CD14-positive monocyte (primary cell): ENCODE measurements at regions not wholly inside any gene's neighbourhood (a gene's known extent, or its start where the extent isn't known, plus 50 kb on each side); places are given as distances from the start of the nearest gene placed in this dataset.

Experiments
- DNase-seq, 3 donors: peaks; one replicate each; pipeline ENCODE4 v3.0.0-alpha.2; 2011 to 2022
- H2AFZ ChIP-seq: 2 replicates; pipeline ENCODE4 v1.6.0; 2012; ENCODE audit warnings: mild to moderate bottlenecking, low read depth, low read length, inconsistent platforms; ENCODE audit not compliant: insufficient read depth, poor library complexity, severe bottlenecking
- H3K27ac ChIP-seq, 2 donors: 1 replicate in 1 of 2; 2 replicates in 1 of 2; pipeline ENCODE4 v1.5.1; 2012 to 2013; ENCODE audit warnings: low read length in 2 of 2, control low read depth in 1 of 2, inconsistent platforms in 1 of 2, low read depth in 1 of 2, mild to moderate bottlenecking in 1 of 2
- H3K27me3 ChIP-seq, 2 donors: one replicate each; pipeline versions ENCODE4 v1.6.0 to v1.6.1; 2011 to 2013; ENCODE audit warnings: low read length in 2 of 2; ENCODE audit not compliant: control insufficient read depth in 2 of 2, insufficient read depth in 2 of 2
- H3K36me3 ChIP-seq, 2 donors: replicated peaks in 1 of 2; 1 replicate in 1 of 2; 2 replicates in 1 of 2; pipeline versions ENCODE4 v1.5.1 to v1.6.1; 2012 to 2013; ENCODE audit warnings: low read length in 2 of 2, control low read depth in 1 of 2, inconsistent platforms in 1 of 2, mild to moderate bottlenecking in 1 of 2; ENCODE audit not compliant: insufficient read depth in 2 of 2, control insufficient read depth in 1 of 2
- H3K4me1 ChIP-seq, 2 donors: 1 replicate in 1 of 2; 2 replicates in 1 of 2; pipeline versions ENCODE4 v1.5.1 to v1.6.1; 2012 to 2013; ENCODE audit warnings: low read length in 2 of 2, control low read depth in 1 of 2, inconsistent platforms in 1 of 2, mild to moderate bottlenecking in 1 of 2, moderate library complexity in 1 of 2; ENCODE audit not compliant: insufficient read depth in 2 of 2, control insufficient read depth in 1 of 2
- H3K4me2 ChIP-seq: replicated peaks from 2 replicates; pipeline ENCODE3; 2012; ENCODE audit warnings: low read length, moderate library complexity, mild to moderate bottlenecking; ENCODE audit not compliant: poor library complexity, severe bottlenecking; ENCODE audit errors: extremely low read depth
- H3K4me3 ChIP-seq, 3 experiments: fragments of 200-600 bp in 1 of 3; sonication (generic) in 1 of 3; replicated peaks in 1 of 3; 1 replicate in 2 of 3; 2 replicates in 1 of 3; pipeline ENCODE4 v1.5.1; 2011 to 2013; ENCODE audit warnings: low read length in 3 of 3, mild to moderate bottlenecking in 3 of 3, control low read depth in 2 of 3, low read depth in 2 of 3, inconsistent platforms in 1 of 3, moderate library complexity in 1 of 3
- H3K79me2 ChIP-seq: 2 replicates; pipeline ENCODE4 v1.6.0; 2012; ENCODE audit warnings: mild to moderate bottlenecking, control low read depth, inconsistent platforms, low read length, moderate library complexity; ENCODE audit not compliant: insufficient read depth
- H3K9ac ChIP-seq: 2 replicates; pipeline ENCODE4 v1.6.0; 2017; ENCODE audit warnings: low read length, mild to moderate bottlenecking; ENCODE audit not compliant: insufficient read depth, poor library complexity, severe bottlenecking
- H3K9me3 ChIP-seq, 2 donors: replicated peaks in 1 of 2; 1 replicate in 1 of 2; 2 replicates in 1 of 2; pipeline versions ENCODE4 v1.5.1 to v1.6.1; 2012 to 2013; ENCODE audit warnings: low read length in 2 of 2, control low read depth in 1 of 2; ENCODE audit not compliant: control insufficient read depth in 1 of 2, insufficient read depth in 1 of 2
- H4K20me1 ChIP-seq: 2 replicates; pipeline ENCODE4 v1.6.0; 2012; ENCODE audit warnings: mild to moderate bottlenecking, low read length, control low read depth, moderate library complexity; ENCODE audit not compliant: insufficient read depth
- H3K27ac Mint-ChIP-seq, 7 donors: one replicate each; pipeline ENCODE4 v1.8.0; 2020; ENCODE audit warnings: mild to moderate bottlenecking in 7 of 7, mixed read lengths in 7 of 7, moderate library complexity in 6 of 7, inconsistent platforms in 2 of 7
- H3K27me3 Mint-ChIP-seq, 3 donors: one replicate each; pipeline ENCODE4 v1.8.0; 2021 to 2022; ENCODE audit warnings: low read depth in 3 of 3, mild to moderate bottlenecking in 3 of 3, mixed read lengths in 3 of 3, moderate library complexity in 3 of 3, inconsistent platforms in 1 of 3
- H3K36me3 Mint-ChIP-seq, 2 donors: one replicate each; pipeline ENCODE4 v1.8.0; 2020; ENCODE audit warnings: mixed read lengths in 2 of 2, inconsistent platforms in 1 of 2, mild to moderate bottlenecking in 1 of 2
- H3K4me1 Mint-ChIP-seq: one replicate; pipeline ENCODE4 v1.8.0; 2020; ENCODE audit warnings: mild to moderate bottlenecking, mixed read lengths
- H3K4me3 Mint-ChIP-seq, 2 donors: one replicate each; pipeline ENCODE4 v1.8.0; 2020; ENCODE audit warnings: mild to moderate bottlenecking in 2 of 2, mixed read lengths in 2 of 2, moderate library complexity in 1 of 2
- H3K9me3 Mint-ChIP-seq, 7 donors: one replicate each; pipeline ENCODE4 v1.8.0; 2020 to 2022; ENCODE audit warnings: mixed read lengths in 7 of 7, mild to moderate bottlenecking in 6 of 7, moderate library complexity in 6 of 7, inconsistent platforms in 2 of 7
- CTCF ChIP-seq: fragments of 200-600 bp; IDR thresholded peaks from one replicate; pipeline ENCODE4 v1.8.0; 2022; ENCODE audit warnings: antibody characterized with exemption, mild to moderate bottlenecking
- WGBS: methylation state at CpG from one replicate; pipeline ENCODE4 v1.1.5; 2013; ENCODE audit warnings: missing lambda C conversion rate; ENCODE audit not compliant: insufficient coverage; 5-methylcytosine and 5-hydroxymethylcytosine counted together
- intact Hi-C, 2 donors: fragments of 100-400 bp; cut with micrococcal nuclease; formaldehyde crosslinking; loops; one replicate each; pipeline versions ENCODE4 v1.15.0 to v1.15.1; 2023

DNA sequence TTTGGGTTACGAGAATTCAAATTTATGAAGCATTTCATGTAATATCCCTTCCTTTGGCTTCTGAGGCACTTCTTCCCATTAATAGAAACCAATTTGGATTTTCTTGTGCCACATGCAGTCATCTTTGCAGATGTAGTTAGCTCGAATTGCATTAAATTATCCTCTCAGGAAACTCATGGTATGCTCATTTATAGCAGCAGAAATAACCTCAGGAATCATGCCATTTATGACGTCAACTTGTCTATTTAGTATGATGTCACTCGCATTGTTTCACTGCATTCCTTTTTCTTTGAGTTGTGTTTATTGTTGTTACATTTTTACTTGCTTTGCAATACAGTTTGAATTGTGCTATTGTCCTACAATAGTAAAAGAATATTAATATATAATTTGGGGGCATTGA is 163.8 kb downstream of the RBM43 start:
- H3K9me3 Mint-ChIP-seq, result peaks cover 0 to 7% (median 4%) of the 10 kb centered on the region in 7 donors
- Histone ChIP-seq H3K4me3 (no peak overlapping the region), H3K27me3 (no peaks in the 10 kb centered on the region), H3K79me2 (no peaks in the 10 kb centered on the region), H3K27ac (no peak overlapping the region), H3K4me2 (no peak overlapping the region), H3K36me3 (no peaks in the 10 kb centered on the region), H3K4me1 (peaks cover 16 to 17% of the 10 kb centered on the region in 2 donors), H3K9me3 (no peaks in the 10 kb centered on the region), H3K9ac (no peak overlapping the region), H2AFZ (no peak overlapping the region), H4K20me1 (no peaks in the 10 kb centered on the region)
- no peak for TF ChIP-seq CTCF
- no peak overlapping the region for H3K4me3 Mint-ChIP-seq
- WGBS, result no CpG with 5 or more reads among the region's 4 CpGs
- no peaks in the 10 kb centered on the region for H3K36me3 Mint-ChIP-seq
- intact Hi-C loops, result no loop called here
- no peaks in the 10 kb centered on the region for H3K27me3 Mint-ChIP-seq
- no peak for DNase-seq
- H3K4me1 Mint-ChIP-seq, result peaks cover 27% of the 10 kb centered on the region
- no peak overlapping the region for H3K27ac Mint-ChIP-seq

- no peak for TF ChIP-seq CTCF
- H3K27me3 ChIP-seq, result no peaks in the 10 kb centered on the region
- intact Hi-C loops, result no loop called here
Measured at GRCh38 chr2:151097128-151097527, 164.5 kb downstream of the RBM43 start.

More at GRCh38 chr2:151097128-151097527, 164.5 kb downstream of the RBM43 start:
- no peak overlapping the region for H3K9ac ChIP-seq
- Mint-ChIP-seq H3K4me3 (no peak overlapping the region), H3K9me3 (peaks cover 0 to 7% (median 4%) of the 10 kb centered on the region in 7 donors), H3K4me1 (peaks cover 27% of the 10 kb centered on the region), H3K36me3 (no peaks in the 10 kb centered on the region), H3K27ac (no peak overlapping the region), H3K27me3 (peaks cover 0 to under 1% (median 0%) of the 10 kb centered on the region in 3 donors)
- H3K9me3 ChIP-seq, result no peaks in the 10 kb centered on the region
- H3K4me2 ChIP-seq, result no peak overlapping the region
- H3K4me1 ChIP-seq, result peaks cover 16 to 17% of the 10 kb centered on the region in 2 donors
- no peak overlapping the region for H3K27ac ChIP-seq
- H3K36me3 ChIP-seq, result no peaks in the 10 kb centered on the region
- H4K20me1 ChIP-seq, result no peaks in the 10 kb centered on the region
- H3K4me3 ChIP-seq, result no peak overlapping the region
- no peak for DNase-seq
- H2AFZ ChIP-seq, result no peak overlapping the region
- no peaks in the 10 kb centered on the region for H3K79me2 ChIP-seq
